T-helper 2 cell treated with Interferon-gamma antibody and Interleukin-4, amounts not matched to agents 5 μg/mL and 100 μg/mL, for 36 hours (primary cell): ENCODE measurements at regions not wholly inside any gene's neighbourhood (a gene's known extent, or its start where the extent isn't known, plus 50 kb on each side); places are given as distances from the start of the nearest gene placed in this dataset.
"Not testable (repeated sequence)": the region's sequence is repeated elsewhere in the genome, so short reads cannot be mapped to it uniquely, and the experiment has no call there.

Source experiments
- DNase-seq: peaks from one replicate; pipeline ENCODE4 v3.0.0; 2021; ENCODE audit warnings: low spot score
- H3K27ac Mint-ChIP-seq: one replicate; pipeline ENCODE4 v1.8.0; 2021; ENCODE audit warnings: mild to moderate bottlenecking, mixed read lengths
- H3K27me3 Mint-ChIP-seq: one replicate; pipeline ENCODE4 v1.8.0; 2021; ENCODE audit warnings: low read depth, mixed read lengths
- H3K36me3 Mint-ChIP-seq: one replicate; pipeline ENCODE4 v1.8.0; 2021; ENCODE audit warnings: low read depth, mixed read lengths
- H3K4me1 Mint-ChIP-seq: one replicate; pipeline ENCODE4 v1.8.0; 2021; ENCODE audit warnings: low read depth, mixed read lengths
- H3K4me3 Mint-ChIP-seq: one replicate; pipeline ENCODE4 v1.8.0; 2022; ENCODE audit warnings: mild to moderate bottlenecking, moderate library complexity, mixed read lengths
- H3K9me3 Mint-ChIP-seq: one replicate; pipeline ENCODE4 v1.8.0; 2021; ENCODE audit warnings: mixed read lengths

DNA sequence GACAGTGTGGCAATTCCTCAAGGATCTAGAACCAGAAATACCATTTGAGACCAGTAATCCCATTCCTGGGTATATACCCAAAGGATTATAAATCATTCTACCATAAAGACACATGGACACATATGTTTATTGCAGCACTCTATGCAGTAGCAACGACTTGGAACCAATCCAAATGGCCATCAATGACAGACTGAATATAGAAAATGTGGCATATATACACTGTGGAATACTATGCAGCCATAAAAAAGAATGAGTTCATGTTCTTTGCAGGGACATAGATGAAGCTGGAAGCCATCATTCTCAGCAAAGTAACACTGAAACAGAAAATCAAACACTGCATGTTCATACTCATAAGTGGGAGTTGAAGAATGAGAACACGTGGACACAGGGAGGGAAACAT is 91.7 kb downstream of the VPREB1 start:
- H3K27me3 Mint-ChIP-seq, result peaks cover 50% of the 10 kb centered on the region
- H3K27ac Mint-ChIP-seq, H3K4me3 Mint-ChIP-seq, H3K36me3 Mint-ChIP-seq, H3K4me1 Mint-ChIP-seq, H3K9me3 Mint-ChIP-seq, DNase-seq: not testable (repeated sequence)

DNA sequence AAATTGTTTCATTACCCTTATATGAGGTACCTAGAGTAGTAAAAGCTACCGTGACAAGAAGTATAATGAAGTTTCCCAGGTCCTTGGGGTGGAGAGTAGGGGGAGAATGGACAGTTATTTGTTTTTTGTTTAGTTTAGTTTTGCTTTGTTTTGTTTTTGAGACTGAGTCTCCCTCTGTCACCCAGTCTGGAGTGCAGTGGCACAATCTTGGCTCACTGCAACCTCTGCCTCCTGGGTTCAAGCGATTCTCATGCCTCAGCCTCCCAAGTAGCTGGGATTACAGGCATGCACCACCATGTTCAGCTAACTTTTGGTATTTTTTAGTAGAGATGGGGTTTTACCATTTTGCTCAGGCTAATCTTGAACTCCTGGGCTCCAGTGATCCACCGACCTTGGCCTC is 94.2 kb downstream of the VPREB1 start:
- not testable (repeated sequence) for DNase-seq, H3K27ac Mint-ChIP-seq, H3K4me3 Mint-ChIP-seq, H3K4me1 Mint-ChIP-seq, H3K36me3 Mint-ChIP-seq, H3K9me3 Mint-ChIP-seq
- peaks cover 32% of the 10 kb centered on the region for H3K27me3 Mint-ChIP-seq

DNA sequence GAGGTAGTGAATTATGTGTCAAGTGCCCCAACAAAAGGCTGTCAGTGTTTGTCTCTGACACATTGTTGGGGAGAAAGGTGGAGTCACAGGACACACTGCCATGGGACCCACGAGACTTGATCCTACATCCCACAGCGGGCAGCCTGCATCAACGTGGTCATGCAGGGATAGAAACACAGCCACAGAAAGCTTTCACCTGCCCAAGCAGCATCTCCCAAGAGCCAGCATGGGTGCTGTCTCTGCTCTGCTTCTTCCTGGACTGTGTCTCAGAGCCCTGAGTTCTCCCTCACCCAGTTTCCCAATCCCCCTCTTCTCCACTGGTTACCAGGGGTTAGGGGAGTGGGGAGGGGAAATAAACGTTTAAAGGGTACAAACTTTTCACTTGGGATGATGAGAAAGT is 97.2 kb downstream of the VPREB1 start:
- DNase-seq, result no peak
- Mint-ChIP-seq H3K4me3 (no peak overlapping the region), H3K27ac (no peak overlapping the region), H3K36me3 (no peaks in the 10 kb centered on the region), H3K9me3 (no peaks in the 10 kb centered on the region), H3K4me1 (no peaks in the 10 kb centered on the region), H3K27me3 (peaks cover 22% of the 10 kb centered on the region)

DNA sequence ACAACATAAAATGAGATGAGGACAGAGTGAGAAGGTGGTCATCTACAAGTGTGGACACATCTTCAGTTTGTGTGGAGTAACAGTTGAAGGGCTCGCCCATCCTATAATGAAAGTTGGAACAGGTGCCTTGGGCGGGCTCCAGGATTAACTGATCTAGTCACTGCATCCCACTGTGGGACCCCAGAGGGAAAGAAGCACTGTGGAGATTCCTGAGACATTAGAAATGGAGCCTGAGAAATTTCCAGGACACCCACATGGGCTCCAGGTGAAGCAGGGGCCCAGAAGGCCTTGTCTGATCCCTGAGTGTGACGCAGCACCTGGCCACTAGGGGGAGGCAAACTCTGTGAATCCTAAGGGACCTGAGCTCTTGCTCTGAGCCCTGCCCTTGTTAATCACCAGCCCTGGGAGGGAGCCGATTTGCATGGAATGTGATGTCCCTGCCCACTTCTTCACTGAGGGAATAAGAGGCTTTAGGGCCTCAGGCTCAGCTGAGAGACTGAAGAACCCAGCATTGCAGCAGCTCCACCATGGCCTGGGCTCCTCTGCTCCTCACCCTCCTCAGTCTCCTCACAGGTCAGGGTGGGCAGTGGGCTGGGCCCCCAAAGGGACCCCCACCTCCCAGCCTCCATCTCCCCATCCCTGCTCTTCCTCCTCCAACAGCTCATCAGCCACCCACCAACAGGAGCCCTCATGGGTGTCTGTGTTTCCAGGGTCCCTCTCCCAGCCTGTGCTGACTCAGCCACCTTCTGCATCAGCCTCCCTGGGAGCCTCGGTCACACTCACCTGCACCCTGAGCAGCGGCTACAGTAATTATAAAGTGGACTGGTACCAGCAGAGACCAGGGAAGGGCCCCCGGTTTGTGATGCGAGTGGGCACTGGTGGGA is 98.4 kb downstream of the VPREB1 start:
- H3K36me3 Mint-ChIP-seq, result no peaks in the 10 kb centered on the region
- DNase-seq, result peak; percentile 37
- no peak overlapping the region for H3K27ac Mint-ChIP-seq
- no peaks in the 10 kb centered on the region for H3K9me3 Mint-ChIP-seq
- H3K4me3 Mint-ChIP-seq, result no peak overlapping the region
- H3K4me1 Mint-ChIP-seq, result no peaks in the 10 kb centered on the region
- H3K27me3 Mint-ChIP-seq, result peaks cover 27% of the 10 kb centered on the region

DNA sequence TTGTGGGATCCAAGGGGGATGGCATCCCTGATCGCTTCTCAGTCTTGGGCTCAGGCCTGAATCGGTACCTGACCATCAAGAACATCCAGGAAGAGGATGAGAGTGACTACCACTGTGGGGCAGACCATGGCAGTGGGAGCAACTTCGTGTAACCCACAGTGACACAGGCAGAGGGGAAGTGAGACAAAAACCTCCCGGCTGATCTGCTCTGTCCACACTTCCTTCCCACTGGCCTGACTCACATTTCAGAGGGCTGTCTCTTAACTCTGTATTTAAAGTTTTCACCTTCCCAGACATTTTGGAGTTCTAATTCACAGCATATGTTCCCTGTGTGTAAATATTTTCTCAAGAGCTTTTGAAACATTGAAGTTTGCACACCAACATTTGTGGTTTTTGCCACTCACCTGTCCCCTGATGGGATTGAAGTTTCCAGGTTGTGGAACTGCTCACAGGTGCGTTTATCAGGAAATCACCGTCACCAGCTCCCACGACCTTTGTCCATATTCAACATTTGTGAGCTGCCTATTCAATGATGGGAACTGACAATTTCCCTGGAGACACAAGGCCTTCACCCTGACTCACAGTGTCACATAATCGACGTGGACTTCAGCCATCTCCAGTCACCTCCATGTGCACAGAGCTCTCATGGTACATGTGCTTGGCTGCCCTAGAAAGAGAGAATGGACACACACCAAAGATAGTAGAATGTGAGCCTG is 99.2 kb downstream of the VPREB1 start:
- no peaks in the 10 kb centered on the region for H3K9me3 Mint-ChIP-seq
- H3K27me3 Mint-ChIP-seq, result peaks cover 30% of the 10 kb centered on the region
- H3K4me3 Mint-ChIP-seq, result no peak overlapping the region
- no peaks in the 10 kb centered on the region for H3K4me1 Mint-ChIP-seq
- DNase-seq, result no peak
- no peaks in the 10 kb centered on the region for H3K36me3 Mint-ChIP-seq
- no peak overlapping the region for H3K27ac Mint-ChIP-seq

DNA sequence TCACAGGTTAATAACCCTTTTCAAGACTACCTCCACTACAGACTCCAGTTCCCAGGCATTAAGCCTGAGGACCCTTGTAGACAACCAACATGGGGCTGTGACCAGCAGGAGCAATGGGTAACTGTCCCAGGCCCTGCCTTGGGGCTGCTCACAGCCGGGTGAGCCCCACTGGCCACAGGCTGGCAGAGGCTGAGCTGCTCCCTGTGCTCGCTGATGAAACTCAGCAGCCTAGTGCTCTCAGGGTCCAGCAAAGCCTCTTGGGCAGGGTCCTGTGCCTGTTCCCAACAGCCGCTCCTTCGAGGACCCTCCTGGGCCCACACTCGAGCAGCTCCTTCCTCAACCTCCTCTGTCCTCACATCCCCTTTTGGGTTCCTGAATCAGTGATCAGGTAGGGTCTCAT is 99.8 kb downstream of the VPREB1 start:
- H3K27me3 Mint-ChIP-seq, result peaks cover 30% of the 10 kb centered on the region
- H3K4me3 Mint-ChIP-seq, result no peak overlapping the region
- no peaks in the 10 kb centered on the region for H3K36me3 Mint-ChIP-seq
- no peak overlapping the region for H3K27ac Mint-ChIP-seq
- no peaks in the 10 kb centered on the region for H3K9me3 Mint-ChIP-seq
- DNase-seq, result no peak
- no peaks in the 10 kb centered on the region for H3K4me1 Mint-ChIP-seq

DNA sequence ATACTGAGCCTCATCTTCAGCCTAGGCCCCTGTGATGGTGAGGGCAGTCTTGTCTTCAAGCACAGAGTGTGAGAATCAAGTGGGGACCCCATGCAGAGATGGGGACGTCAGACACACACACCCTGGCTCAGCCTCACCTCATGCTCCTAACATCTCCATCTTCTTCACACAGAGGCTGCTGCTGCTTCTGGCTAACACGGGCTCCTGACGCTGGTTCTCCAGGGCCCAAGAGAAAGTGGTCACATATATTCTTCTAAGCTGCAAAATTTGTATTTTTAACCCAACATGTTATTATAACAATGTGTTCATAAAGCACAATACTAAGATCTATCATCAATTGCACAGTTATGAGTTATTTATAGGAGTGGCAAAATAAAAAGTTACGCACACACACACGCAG is 101.2 kb downstream of the VPREB1 start:
- Mint-ChIP-seq H3K4me3 (no peak overlapping the region), H3K4me1 (no peaks in the 10 kb centered on the region), H3K27ac (no peak overlapping the region), H3K27me3 (peaks cover 36% of the 10 kb centered on the region), H3K36me3 (no peaks in the 10 kb centered on the region), H3K9me3 (no peaks in the 10 kb centered on the region)
- DNase-seq, result no peak

DNA sequence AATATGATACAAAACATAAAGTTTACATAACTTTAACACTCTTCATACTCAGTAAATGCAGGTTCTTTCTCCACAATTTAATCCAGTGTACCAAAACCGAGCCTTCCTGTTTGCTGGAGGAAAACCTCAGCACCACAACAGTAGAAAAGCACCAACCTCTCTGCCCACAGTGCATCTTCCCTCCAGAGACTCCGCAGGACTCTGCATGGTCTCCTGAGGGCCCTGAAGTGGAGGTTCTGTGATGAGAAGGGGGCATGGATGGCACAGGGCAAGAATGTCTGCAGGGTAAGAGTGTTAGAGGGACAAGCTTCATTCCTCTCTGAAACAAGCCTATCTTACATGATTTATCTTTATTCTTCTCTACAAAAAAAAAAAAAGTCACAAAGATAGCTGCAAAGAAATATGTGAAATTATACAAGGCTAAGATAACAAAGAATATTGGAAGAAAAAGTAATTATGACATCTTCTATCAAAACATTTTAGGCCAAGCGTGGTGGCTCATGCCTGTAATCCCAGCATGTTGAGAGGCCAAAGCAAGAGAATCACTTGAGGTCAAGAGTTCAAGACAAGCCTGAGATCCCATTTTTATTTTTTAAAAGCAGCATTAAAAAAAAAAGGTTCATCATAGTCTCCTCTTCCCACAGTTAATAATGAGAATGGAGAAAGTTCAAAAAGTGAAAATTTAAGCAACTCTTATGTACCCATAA is 102.0 kb downstream of the VPREB1 start:
- DNase-seq, result no peak
- H3K27me3 Mint-ChIP-seq, result peaks cover 38% of the 10 kb centered on the region
- H3K36me3 Mint-ChIP-seq, result no peaks in the 10 kb centered on the region
- H3K9me3 Mint-ChIP-seq, result no peaks in the 10 kb centered on the region
- H3K4me3 Mint-ChIP-seq, result no peak overlapping the region
- H3K27ac Mint-ChIP-seq, result no peak overlapping the region
- H3K4me1 Mint-ChIP-seq, result no peaks in the 10 kb centered on the region

DNA sequence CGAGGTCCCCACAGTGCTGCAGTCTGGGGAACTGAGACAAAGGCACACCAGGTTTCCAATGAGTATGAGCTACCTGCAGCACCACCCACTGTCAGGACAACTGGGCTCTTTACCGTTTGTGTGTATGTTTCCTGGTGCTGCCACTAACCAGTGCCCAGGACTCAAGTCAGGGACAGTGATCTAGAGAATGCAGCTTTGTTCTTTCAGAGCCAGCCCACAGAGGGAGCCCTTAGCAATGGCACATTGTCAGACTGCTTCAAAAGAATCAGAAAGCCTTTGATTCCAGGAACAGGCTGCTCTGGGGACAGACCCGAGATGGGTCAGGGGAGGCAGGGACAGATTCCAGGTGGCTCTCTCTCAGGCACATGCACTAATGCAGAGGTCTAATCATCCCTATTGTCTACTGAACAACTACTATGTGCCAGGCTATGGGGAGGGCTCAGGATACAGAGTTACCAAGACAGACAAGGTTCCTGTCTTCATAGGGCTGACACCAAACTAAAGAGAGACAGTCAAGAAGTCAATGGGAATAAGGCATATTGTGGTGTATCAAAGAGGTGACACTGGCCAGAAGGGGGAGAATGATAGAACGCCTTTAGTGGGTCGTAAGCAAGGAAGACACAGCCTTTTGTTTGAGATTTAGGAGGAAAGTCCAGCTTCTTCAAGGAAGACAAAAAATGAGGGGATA is 103.7 kb downstream of the VPREB1 start:
- peaks cover 3% of the 10 kb centered on the region for H3K4me1 Mint-ChIP-seq
- no peak overlapping the region for H3K4me3 Mint-ChIP-seq
- H3K9me3 Mint-ChIP-seq, result no peaks in the 10 kb centered on the region
- peaks cover 48% of the 10 kb centered on the region for H3K27me3 Mint-ChIP-seq
- H3K27ac Mint-ChIP-seq, result no peak overlapping the region
- H3K36me3 Mint-ChIP-seq, result no peaks in the 10 kb centered on the region
- DNase-seq, result no peak

DNA sequence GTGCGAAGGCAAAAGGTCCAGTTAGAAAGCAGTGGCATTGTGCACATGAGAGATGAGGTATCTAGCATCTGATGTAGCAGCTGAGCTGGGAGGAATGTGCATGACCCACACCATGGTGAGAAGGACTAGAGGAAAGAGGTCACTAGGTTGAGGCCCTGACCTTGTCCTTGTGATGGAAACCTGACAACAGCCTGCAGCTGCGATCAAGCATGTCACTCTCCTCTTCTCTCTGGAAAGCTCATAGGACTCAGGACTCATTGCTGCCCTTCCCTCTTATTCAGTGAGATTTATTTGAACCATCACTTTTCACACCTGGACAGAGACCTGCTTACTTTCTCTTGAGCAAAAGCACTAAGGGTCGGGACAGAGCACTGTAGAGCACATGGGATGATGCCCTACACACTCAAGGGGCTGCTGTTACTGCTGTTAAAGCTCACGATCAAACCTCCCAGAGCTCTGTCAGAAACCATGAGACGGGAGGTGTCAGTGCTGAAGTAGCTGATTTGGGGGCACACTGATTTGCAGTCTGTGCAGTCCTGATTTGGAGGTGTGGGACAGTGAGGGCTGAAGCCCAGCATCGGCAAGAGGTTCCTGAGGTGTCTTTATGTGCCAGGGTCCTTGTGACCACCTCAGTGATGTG is 104.3 kb downstream of the VPREB1 start:
- Mint-ChIP-seq H3K27ac (no peak overlapping the region), H3K4me1 (peaks cover 3% of the 10 kb centered on the region), H3K4me3 (no peak overlapping the region), H3K36me3 (no peaks in the 10 kb centered on the region), H3K9me3 (no peaks in the 10 kb centered on the region), H3K27me3 (peaks cover 52% of the 10 kb centered on the region)
- DNase-seq, result no peak

DNA sequence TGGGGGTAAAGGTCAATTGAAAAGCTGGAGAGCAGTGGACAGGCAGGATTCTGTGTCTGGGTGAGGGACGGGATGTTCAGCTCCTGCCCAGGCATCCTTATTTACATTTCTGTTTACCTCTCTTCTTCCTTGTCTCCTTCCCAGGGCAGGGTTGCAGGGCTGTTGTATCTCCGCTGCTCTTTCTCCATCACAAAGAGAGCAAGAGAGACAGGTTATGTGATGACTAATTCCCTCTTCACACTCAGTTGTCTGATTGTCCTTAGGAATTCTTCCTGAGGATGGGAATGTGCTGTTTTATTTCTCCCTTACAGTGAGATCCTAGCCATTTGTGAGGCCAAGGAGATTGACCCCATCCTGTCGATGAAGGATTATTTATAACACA is 104.9 kb downstream of the VPREB1 start:
- H3K27ac Mint-ChIP-seq, result no peak overlapping the region
- H3K27me3 Mint-ChIP-seq, result peaks cover 53% of the 10 kb centered on the region
- no peak for DNase-seq

DNA sequence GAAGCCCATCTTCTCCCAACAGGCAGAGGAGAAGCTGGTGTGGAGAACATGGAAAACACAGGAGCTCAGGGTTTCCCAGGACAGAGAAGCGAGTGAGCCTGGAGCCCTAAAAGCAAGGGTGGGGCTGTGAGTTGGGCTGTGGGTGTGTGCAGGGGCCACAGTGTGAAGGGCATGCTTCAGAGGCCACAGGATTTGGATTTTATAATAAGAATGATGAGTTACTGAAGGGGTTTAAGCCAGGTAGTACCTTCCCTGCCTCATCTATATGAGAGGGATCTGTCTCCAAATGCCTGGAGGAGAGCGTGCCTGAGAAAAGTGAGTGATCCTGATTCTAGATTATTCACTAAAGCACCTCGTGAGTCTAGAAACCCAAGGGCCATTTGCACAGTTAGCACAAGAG is 106.8 kb downstream of the VPREB1 start:
- Mint-ChIP-seq H3K36me3 (no peaks in the 10 kb centered on the region), H3K27me3 (peaks cover 51% of the 10 kb centered on the region), H3K27ac (no peak overlapping the region), H3K4me3 (no peak overlapping the region), H3K9me3 (no peaks in the 10 kb centered on the region), H3K4me1 (peaks cover 3% of the 10 kb centered on the region)
- DNase-seq, result no peak

More for the DNA sequence above, 104.9 kb downstream of the VPREB1 start:
- Mint-ChIP-seq H3K4me1 (peaks cover 3% of the 10 kb centered on the region), H3K9me3 (no peaks in the 10 kb centered on the region), H3K4me3 (no peak overlapping the region), H3K36me3 (no peaks in the 10 kb centered on the region)

DNA sequence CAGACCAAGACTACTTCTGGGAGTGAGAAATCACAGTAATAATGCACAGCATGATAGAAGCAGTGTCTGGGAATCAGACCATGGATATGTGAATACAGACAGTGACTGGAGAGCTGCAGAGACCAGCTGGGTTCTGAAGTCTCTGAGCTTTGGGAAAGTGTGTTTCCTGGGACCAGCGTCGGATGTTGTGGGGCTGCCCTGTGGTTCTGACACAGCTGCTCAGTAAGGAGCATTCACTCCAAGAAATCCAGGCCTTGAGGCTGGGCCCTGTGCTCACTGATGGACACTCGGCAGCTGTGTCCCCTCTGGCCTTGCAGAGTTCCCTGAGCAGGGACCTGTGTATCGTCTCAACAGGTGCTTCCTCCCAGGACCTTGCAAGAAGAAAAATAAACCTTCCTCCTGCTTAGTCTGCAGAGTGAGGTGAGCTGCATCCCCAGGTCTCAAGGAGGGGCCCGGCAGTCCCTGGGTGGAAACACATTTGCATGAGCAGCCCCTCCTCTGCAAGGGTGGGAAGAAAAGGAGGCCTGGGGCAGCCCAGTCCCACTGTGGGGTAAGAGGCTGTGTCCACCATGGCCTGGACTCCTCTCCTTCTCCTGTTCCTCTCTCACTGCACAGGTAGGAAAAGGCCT is 107.9 kb downstream of the VPREB1 start:
- Mint-ChIP-seq H3K9me3 (no peaks in the 10 kb centered on the region), H3K27me3 (peaks cover 44% of the 10 kb centered on the region), H3K4me3 (no peak overlapping the region), H3K4me1 (peaks cover 6% of the 10 kb centered on the region), H3K27ac (no peak overlapping the region), H3K36me3 (no peaks in the 10 kb centered on the region)
- DNase-seq, result no peak
